ENCODE measurements at regions not wholly inside any gene's neighbourhood (a gene's known extent, or its start where the extent isn't known, plus 50 kb on each side); places are given as distances from the start of the nearest gene placed in this dataset.
"Not testable (repeated sequence)": the region's sequence is repeated elsewhere in the genome, so short reads cannot be mapped to it uniquely, and the experiment has no call there.

GRCh38 chr2:239818086-239818485, 207.1 kb downstream of the NDUFA10 start:
- no peak for DNase-seq

DNA sequence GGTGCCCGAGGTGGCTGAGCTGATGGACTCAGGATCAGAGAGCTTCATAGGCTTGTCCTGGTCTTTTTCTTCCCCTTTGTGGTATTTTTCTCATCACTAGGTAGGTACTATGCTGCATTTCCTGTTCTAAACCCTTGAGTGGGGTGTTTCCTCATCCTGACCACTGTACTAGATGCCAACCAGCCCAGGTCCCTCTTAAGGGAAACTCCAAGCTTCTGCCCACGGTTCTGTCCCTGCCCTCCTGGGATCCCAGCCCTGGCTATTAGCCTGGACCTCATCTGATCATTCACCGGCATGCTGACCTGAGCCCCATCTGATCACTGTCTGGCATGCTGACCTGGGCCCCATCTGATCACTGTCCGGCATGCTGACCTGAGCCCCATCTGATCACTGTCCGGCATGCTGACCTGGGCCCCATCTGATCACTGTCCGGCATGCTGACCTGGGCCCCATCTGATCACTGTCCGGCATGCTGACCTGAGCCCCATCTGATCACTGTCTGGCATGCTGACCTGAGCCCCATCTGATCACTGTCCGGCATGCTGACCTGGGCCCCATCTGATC, 207.6 kb downstream of the NDUFA10 start:
- not testable (repeated sequence) for DNase-seq

DNA sequence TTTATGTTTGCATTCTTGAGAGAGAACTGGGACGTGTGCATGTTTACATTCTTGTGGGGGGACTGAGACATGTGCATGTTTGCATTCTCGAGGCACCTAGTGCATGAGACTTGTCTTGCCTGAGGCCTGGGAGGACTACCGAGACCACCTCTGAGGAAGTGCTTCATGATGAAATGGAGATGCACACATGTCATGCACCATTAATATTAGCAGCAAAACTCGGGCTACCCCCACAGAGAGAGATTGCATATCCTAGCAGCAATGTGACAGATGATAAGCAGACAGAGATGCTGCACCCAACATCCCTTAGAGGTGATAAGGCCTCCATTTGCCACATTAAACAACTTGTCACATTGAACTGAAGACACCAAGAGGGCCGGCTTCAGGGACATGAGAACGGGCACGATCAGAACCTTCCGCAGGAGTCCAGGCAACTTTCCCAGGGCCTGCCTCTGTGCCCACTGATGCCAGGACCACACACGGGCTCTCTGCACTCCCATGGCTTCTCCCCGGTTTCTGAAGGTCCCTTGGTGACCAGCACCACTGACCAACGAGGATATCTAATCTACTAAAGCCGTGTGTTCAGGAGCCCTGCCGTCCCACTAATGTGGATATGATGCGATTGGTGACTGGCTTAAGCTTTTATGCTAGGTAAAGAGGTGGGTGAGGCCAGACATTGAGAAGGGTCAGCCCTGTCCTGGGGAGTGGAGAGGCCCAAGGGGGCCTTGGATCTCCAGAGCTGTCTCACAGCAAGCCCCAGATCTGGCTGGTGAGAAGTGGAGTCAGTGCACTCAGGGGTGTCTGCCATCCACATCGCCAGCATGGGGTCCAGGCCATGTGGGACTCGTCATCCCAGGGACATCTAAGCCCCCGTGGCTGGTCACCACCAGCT, 208.3 kb downstream of the NDUFA10 start:
- DNase-seq: no peak

GRCh38 chr2:239815671-239816070, 209.5 kb downstream of the NDUFA10 start:
- DNase-seq: no peak

- DNase-seq: no peak
These were observed 210.1 kb downstream of the NDUFA10 start for GRCh38 chr2:239814861-239815601.

DNA sequence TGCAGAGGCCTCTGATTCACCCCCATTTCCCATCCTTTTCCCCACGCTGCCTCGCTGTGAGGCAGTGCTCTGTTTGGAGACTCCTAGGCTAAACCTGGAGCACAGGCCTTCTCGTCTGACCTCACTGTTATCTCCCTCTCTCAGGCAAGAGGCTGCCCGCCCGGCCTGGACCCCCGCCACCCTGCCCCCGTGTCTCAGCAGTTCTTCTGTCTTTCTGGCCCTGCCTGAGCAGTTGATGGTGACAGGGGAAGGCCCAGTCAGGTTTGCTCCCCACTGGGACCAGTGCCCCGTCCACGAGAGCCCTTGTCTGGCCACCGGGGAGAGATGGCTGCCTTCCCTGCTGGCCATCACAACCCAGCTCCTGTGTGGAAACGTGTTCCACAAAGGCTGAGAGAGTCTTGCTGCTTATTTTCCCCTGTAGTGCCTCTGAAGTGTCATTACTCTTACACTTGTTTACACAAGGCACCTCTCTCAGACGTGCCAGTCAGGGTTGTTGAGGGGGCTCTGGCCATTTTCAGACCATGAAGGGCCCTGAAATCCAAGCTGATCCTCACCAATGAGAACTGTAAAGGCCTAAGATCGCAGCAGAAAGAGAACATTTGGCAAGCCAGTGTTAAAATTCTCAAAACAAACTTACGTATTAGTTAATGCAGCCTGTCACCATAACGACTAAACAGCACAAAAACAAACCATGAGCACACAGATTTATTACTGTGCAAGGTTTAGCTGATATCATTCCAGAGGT, 210.9 kb downstream of the NDUFA10 start:
- DNase-seq: no peak

- no peak for DNase-seq
These were observed 211.7 kb downstream of the NDUFA10 start for GRCh38 chr2:239813261-239814115.

GRCh38 chr2:239811806-239812560, 213.2 kb downstream of the NDUFA10 start:
- DNase-seq: no peak

DNA sequence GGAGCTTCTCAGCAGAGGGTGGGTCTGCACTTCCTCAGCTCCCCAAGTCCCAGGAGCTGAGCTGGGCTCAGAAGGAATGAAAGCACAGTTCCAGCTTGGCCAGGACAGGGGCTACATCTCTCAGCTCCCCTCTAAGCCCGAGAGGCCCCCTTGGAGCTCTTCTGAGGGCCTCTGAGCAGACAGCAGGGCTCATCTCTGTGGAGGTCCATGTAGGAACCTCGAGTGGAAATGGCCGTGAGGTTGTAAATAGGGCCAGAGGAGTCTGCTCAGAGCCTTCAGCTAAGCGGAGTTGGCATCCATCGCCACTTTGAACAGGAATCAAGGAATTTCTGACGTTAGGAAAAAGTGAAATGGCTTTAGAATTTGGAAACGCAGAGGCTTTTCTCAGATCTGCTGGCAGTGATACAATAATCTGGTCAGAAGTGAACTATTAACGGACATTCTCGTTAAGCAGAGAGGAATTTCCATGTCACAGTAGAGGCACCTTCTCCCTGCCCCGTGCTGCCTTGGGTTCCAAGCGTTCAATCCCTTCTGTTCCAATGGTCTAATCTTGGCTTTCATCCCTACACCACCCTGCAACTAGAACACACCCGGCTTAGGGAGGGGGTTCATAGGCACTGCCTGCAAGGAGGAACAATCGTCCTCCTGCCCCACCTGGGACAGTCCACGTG, 213.9 kb downstream of the NDUFA10 start:
- no peak for DNase-seq

DNA sequence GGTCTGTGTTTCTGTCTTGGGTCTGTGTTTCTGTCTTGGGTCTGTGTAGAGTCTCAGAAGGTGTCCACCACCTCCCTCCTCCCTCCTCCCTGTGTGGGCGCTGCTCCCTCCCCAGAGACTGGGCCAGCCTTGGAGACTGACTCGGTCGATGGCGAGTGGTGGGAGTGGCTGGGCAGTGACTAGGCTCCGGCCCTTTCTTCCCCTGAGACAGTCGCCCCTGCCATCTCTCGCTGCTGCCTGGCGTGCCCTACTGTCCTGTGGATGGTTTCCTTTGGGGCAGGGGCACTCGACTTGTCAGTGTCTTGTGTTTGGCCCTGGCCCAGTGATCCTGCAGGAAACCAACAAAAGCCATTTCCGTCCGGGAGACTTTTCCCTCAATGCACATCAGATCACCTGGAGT, 215.8 kb downstream of the NDUFA10 start:
- DNase-seq: no peak

DNA sequence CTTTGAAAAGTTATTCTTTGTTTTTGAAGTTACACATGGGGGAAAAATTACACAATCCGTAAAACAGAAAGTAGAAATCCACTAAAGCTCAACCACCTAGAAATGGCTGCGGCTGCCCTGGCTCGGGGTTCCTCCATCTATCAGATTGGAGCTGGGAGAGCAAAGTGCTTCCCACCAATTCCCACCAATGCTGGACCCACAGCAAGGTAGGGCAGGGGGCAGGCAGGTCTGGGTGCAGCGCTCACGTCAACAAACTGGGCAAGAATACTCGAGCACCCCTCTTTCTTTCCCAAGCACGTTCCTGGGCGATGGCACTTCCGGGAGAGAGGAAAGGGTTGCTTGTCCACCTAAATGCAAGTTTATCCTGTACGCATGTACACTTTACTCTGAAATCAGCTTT, 217.6 kb downstream of the NDUFA10 start:
- DNase-seq: no peak

- no peak for DNase-seq
These were observed 218.2 kb downstream of the NDUFA10 start for GRCh38 chr2:239806758-239807434.

- no peak for DNase-seq
These were observed 218.9 kb downstream of the NDUFA10 start for GRCh38 chr2:239806276-239806675.

DNA sequence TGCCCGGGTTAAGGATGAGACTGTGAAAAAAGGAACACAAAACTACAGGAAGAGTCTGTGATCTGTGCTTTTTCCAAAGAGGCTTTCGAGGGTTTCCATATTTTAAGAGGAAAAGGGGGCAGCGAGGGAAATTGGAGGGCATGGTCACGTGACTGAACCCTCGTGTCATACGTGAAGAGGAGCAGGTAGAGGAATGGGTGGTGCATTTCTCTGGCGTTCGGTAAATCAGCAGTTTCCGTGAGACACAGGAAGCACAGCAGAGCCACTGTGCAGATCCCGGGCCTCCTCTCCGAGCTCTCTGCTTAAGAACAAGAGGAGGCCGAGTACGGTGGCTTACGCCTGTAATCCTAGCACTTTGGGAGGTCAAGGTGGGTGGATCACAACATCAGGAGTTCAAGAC, 219.7 kb downstream of the NDUFA10 start:
- no peak for DNase-seq

DNA sequence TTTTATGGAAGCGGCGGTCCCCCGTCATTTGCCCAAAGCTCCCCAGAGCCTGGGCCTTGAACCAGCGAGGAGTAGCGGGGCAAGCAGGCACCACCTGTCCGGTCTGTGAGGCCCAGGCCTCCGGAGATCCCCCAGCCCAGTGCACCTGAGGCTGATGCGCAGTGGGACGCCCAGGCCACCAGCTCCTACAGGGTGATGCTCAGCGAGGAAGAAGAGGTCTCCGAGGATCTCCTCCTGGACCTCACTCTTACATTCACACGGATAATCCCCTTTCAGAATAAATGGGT, 220.2 kb downstream of the NDUFA10 start:
- no peak for DNase-seq

GRCh38 chr2:239804161-239805042, 220.7 kb downstream of the NDUFA10 start:
- DNase-seq: no peak

DNA sequence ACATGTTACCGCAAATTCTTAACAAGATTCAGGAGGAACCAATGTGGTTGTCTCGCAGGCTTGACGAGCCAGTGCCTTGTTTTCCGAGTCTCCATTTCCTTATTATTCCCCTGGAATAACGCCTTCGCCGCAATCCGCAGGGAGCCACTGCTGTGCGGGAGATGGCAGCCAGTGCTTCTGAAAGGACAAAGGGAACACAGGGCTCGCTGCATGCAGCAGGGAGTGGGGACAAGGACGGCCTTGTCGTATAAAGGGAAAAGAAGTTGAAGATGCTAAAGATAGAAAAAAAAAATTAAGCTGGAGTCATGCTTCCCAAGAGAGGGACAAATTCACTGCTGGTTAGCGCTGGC, 221.4 kb downstream of the NDUFA10 start:
- no peak for DNase-seq

DNA sequence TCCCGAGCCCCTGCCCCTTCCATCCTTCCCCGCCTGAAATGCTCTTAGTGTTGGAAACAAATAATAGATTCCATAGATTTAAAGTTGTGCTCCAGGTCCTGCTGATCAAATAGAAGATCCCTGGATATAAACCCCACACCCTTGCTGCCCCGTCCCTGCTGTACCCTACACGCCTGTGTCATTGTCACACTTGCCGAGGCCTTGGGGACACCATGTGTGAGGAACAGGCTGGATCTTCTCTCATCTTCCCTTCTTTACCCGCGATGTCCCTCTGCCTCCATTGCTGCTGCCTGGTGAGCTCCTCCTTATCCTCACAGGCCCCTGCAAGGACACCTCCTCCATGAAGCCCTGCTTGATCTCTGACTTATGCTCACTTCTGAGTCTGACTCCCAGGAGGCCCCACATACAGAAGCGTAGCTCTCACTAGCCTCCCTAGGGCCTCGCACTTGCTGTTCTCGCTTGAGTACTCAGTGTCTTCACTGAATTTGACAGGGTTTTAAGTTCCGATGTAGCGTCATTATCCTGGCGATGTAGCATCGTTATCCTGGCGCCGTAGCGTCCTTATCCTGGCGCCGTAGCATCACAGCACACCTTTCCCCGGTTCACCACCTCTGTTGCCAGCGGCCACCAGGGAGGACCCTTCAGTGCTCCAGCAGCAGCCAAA, 221.9 kb downstream of the NDUFA10 start:
- no peak for DNase-seq

GRCh38 chr2:239802185-239802649, 222.9 kb downstream of the NDUFA10 start:
- DNase-seq: no peak
